ENCODE measurements at regions not wholly inside any gene's neighbourhood (a gene's known extent, or its start where the extent isn't known, plus 50 kb on each side); places are given as distances from the start of the nearest gene placed in this dataset.

DNA sequence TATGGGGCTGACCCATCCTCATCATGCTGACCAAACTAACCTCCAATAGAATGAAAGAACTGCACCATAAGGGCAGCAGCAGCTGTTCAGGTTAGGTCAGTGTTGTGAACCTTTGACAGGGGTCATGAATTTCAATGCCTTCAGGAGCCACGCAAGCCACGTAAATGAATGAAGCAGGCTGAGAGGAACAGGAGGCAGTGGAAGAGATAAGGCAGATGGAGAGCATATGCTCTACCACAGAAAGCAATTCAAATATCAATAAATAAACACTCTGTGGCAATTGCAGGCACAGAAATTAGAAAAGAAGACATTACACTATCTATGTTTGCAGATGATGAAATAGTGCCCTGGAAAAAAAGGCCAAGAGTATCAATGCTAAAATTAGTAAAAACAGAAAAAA is 56.3 kb downstream of the SCG2 start:
- TF ChIP-seq EZH2 (IDR thresholded peaks at IDR 0.05) (no peak), EZH2phosphoT487 (IDR thresholded peaks at IDR 0.05) (no peak)
- TF ChIP-seq, protein P1, sequence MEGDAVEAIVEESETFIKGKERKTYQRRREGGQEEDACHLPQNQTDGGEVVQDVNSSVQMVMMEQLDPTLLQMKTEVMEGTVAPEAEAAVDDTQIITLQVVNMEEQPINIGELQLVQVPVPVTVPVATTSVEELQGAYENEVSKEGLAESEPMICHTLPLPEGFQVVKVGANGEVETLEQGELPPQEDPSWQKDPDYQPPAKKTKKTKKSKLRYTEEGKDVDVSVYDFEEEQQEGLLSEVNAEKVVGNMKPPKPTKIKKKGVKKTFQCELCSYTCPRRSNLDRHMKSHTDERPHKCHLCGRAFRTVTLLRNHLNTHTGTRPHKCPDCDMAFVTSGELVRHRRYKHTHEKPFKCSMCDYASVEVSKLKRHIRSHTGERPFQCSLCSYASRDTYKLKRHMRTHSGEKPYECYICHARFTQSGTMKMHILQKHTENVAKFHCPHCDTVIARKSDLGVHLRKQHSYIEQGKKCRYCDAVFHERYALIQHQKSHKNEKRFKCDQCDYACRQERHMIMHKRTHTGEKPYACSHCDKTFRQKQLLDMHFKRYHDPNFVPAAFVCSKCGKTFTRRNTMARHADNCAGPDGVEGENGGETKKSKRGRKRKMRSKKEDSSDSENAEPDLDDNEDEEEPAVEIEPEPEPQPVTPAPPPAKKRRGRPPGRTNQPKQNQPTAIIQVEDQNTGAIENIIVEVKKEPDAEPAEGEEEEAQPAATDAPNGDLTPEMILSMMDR (IDR thresholded peaks at IDR 0.05), result no peak

Data from neural progenitor cell (in vitro differentiated cells).